Hepatocyte (in vitro differentiated cells): ENCODE measurements at regions not wholly inside any gene's neighbourhood (a gene's known extent, or its start where the extent isn't known, plus 50 kb on each side); places are given as distances from the start of the nearest gene placed in this dataset.

Source experiments
- DNase-seq: peaks from one replicate; pipeline ENCODE4 v3.0.0-alpha.2; 2016; ENCODE audit warnings: low spot score
- H2AFZ ChIP-seq: fragments of 200-600 bp; sonication (generic); 2 replicates; pipeline ENCODE4 v1.6.0; 2016; ENCODE audit warnings: antibody characterized with exemption, mild to moderate bottlenecking
- H3K27ac ChIP-seq: fragments of 200-600 bp; sonication (generic); 2 replicates; pipeline ENCODE4 v1.5.1; 2016; ENCODE audit warnings: mild to moderate bottlenecking
- H3K27me3 ChIP-seq: fragments of 200-600 bp; sonication (generic); 2 replicates; pipeline ENCODE4 v1.6.1; 2016
- H3K36me3 ChIP-seq: fragments of 200-600 bp; sonication (generic); replicated peaks from 2 replicates; pipeline ENCODE4 v1.5.1; 2016; ENCODE audit warnings: low read depth; ENCODE audit not compliant: insufficient read depth
- H3K4me1 ChIP-seq: fragments of 200-600 bp; sonication (generic); 2 replicates; pipeline ENCODE4 v1.5.1; 2016; ENCODE audit warnings: mild to moderate bottlenecking, moderate library complexity; ENCODE audit not compliant: insufficient read depth
- H3K4me2 ChIP-seq: fragments of 200-600 bp; sonication (generic); 2 replicates; pipeline ENCODE4 v1.6.0; 2016
- H3K4me3 ChIP-seq: fragments of 200-600 bp; sonication (generic); 2 replicates; pipeline ENCODE4 v1.5.1; 2016; ENCODE audit warnings: mild to moderate bottlenecking
- H3K79me2 ChIP-seq: fragments of 200-600 bp; sonication (generic); 2 replicates; pipeline ENCODE4 v1.6.0; 2017; ENCODE audit warnings: mild to moderate bottlenecking
- H3K9me2 ChIP-seq: fragments of 200-600 bp; sonication (generic); replicated peaks from 2 replicates; pipeline ENCODE4 v1.6.0; 2017; ENCODE audit warnings: mild to moderate bottlenecking; ENCODE audit not compliant: insufficient read depth
- H3K9me3 ChIP-seq: fragments of 200-600 bp; sonication (generic); 2 replicates; pipeline ENCODE4 v1.5.1; 2016; ENCODE audit warnings: low read depth, mild to moderate bottlenecking
- H4K20me1 ChIP-seq: fragments of 200-600 bp; sonication (generic); 2 replicates; pipeline ENCODE4 v1.6.0; 2016; ENCODE audit warnings: mild to moderate bottlenecking; ENCODE audit not compliant: insufficient read depth, poor library complexity, severe bottlenecking
- EZH2 ChIP-seq: fragments of 200-600 bp; sonication (generic); IDR thresholded peaks from 2 replicates; pipeline ENCODE4 v1.6.1; 2016; ENCODE audit warnings: antibody characterized with exemption, mild to moderate bottlenecking, borderline replicate concordance
- EZH2phosphoT487 ChIP-seq: fragments of 200-600 bp; sonication (generic); IDR thresholded peaks from one replicate; pipeline ENCODE4 v1.6.1; 2018; ENCODE audit warnings: antibody characterized with exemption, mild to moderate bottlenecking, low read depth, moderate library complexity; ENCODE audit not compliant: unreplicated experiment, severe bottlenecking
- WGBS: methylation state at CpG from one replicate; pipeline ENCODE4 v1.1.6; 2016; ENCODE audit warnings: low lambda C conversion rate; ENCODE audit errors: missing lambda C conversion rate; 5-methylcytosine and 5-hydroxymethylcytosine counted together
- TF ChIP-seq, protein P1 (sequence below): fragments of 200-600 bp; sonication (generic); IDR thresholded peaks from 2 replicates; pipeline ENCODE4 v1.5.1; 2016; ENCODE audit warnings: antibody characterized with exemption, mild to moderate bottlenecking; ENCODE audit not compliant: poor library complexity

DNA sequence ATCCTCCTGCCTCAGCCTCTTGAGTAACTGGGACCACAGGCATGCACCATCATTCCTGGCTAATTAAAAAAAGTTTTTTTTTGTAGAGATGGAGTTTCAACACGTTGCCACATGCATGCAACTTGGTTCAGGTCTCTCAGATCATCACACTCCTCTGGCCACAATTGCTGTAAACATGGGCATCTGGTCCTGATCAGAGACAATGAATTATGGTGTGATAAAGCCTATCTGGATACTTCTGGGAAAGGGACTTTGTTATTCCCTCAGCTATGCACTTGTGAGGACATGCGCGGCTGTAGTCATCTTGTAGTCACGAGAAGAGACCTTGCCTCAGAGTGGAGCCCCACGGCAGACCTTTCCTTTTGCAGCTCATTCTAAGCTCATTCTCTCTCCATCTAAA, 210.9 kb upstream of the ZFP64 start:
- Histone ChIP-seq H4K20me1 (no peaks in the 10 kb centered on the region), H3K4me1 (no peaks in the 10 kb centered on the region), H3K36me3 (no peaks in the 10 kb centered on the region), H3K79me2 (no peaks in the 10 kb centered on the region), H2AFZ (no peak overlapping the region), H3K9me2 (no peaks in the 10 kb centered on the region), H3K4me3 (no peak overlapping the region), H3K9me3 (no peaks in the 10 kb centered on the region), H3K27me3 (no peaks in the 10 kb centered on the region), H3K27ac (no peak overlapping the region), H3K4me2 (no peak overlapping the region)
- DNase-seq: no peak
- WGBS: 73% methylated on average over 5 of the region's 5 CpGs
- no peak for TF ChIP-seq EZH2
- TF ChIP-seq, protein P1, sequence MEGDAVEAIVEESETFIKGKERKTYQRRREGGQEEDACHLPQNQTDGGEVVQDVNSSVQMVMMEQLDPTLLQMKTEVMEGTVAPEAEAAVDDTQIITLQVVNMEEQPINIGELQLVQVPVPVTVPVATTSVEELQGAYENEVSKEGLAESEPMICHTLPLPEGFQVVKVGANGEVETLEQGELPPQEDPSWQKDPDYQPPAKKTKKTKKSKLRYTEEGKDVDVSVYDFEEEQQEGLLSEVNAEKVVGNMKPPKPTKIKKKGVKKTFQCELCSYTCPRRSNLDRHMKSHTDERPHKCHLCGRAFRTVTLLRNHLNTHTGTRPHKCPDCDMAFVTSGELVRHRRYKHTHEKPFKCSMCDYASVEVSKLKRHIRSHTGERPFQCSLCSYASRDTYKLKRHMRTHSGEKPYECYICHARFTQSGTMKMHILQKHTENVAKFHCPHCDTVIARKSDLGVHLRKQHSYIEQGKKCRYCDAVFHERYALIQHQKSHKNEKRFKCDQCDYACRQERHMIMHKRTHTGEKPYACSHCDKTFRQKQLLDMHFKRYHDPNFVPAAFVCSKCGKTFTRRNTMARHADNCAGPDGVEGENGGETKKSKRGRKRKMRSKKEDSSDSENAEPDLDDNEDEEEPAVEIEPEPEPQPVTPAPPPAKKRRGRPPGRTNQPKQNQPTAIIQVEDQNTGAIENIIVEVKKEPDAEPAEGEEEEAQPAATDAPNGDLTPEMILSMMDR: no peak

DNA sequence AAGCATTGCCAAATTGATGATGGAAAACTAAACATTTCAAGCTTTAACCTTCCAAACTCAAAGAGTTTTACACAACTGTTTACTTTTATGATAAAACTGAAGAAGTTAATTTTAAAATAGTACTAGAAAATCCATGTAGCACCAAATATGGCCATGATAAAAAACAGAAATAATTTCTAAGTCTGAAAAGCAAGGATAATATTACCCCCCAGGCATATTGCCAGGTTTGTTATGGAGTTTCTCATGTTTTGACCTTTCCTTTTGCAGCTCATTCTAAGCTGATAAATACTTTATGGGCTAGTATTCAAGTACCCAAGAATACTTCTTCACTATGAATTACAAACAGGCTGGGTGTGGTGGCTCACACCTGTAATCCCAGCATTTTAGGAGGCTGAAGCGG, 209.9 kb upstream of the ZFP64 start:
- no peaks in the 10 kb centered on the region for H4K20me1 ChIP-seq
- H3K27ac ChIP-seq: no peak overlapping the region
- WGBS: 95% methylated on average over 1 of the region's 1 CpG
- H3K4me1 ChIP-seq: no peaks in the 10 kb centered on the region
- no peaks in the 10 kb centered on the region for H3K27me3 ChIP-seq
- DNase-seq: no peak
- H3K4me2 ChIP-seq: no peak overlapping the region
- no peak overlapping the region for H3K4me3 ChIP-seq
- no peaks in the 10 kb centered on the region for H3K79me2 ChIP-seq
- TF ChIP-seq, protein P1: no peak
- TF ChIP-seq EZH2 (no peak), EZH2phosphoT487 (no peak)
- H3K36me3 ChIP-seq: no peaks in the 10 kb centered on the region
- H3K9me2 ChIP-seq: no peaks in the 10 kb centered on the region
- no peaks in the 10 kb centered on the region for H3K9me3 ChIP-seq
- H2AFZ ChIP-seq: no peak overlapping the region

DNA sequence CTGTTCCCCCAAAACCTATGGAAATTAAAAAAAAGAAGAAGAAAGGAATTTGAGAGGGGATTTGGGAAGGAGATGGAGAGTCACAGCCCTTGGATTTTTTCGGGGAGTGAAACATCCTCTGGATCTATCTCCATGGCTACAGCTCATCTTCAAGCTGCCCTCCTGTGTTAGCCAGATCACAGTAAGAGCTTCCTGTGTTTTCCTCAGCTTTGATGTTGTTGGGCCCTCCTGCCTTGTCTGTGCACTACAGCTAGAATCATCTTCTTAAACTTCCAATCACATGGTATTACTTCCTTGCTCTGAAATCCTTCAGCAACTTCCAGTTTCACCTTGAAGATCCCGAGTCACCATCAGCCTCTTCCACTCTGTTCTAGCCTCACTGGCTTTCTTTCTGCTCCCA, 207.8 kb upstream of the ZFP64 start:
- H3K27me3 ChIP-seq: no peaks in the 10 kb centered on the region
- 84% methylated on average over 2 of the region's 2 CpGs for WGBS
- H3K79me2 ChIP-seq: no peaks in the 10 kb centered on the region
- H3K36me3 ChIP-seq: no peaks in the 10 kb centered on the region
- H2AFZ ChIP-seq: no peak overlapping the region
- no peak overlapping the region for H3K4me3 ChIP-seq
- H3K27ac ChIP-seq: no peak overlapping the region
- H3K4me2 ChIP-seq: no peak overlapping the region
- H3K9me2 ChIP-seq: no peaks in the 10 kb centered on the region
- no peaks in the 10 kb centered on the region for H3K4me1 ChIP-seq
- no peak for TF ChIP-seq EZH2
- TF ChIP-seq, protein P1: no peak
- no peak for TF ChIP-seq EZH2phosphoT487
- no peak for DNase-seq
- no peaks in the 10 kb centered on the region for H4K20me1 ChIP-seq
- H3K9me3 ChIP-seq: no peaks in the 10 kb centered on the region

DNA sequence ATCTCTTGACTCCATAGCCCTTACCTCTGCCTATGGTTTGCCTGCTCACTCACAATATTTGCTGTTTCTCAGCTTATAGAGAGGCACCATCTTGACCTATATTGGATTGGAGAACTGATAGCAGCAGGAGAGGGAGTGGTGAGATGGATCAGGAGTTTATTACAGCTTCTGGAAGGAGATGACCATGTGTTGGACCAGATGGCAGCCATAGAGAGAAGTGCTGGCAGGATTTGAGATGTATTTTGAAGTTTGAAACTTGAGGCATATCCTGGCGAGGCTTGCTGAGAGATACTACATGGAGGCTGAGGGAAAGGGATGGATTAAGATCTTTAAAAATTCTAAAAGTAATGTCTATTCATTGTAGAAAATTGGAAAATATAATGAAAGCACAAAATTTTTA, 198.0 kb upstream of the ZFP64 start:
- no peaks in the 10 kb centered on the region for H3K4me1 ChIP-seq
- no peak overlapping the region for H3K4me3 ChIP-seq
- WGBS: 96% methylated on average over 1 of the region's 1 CpG
- H3K27ac ChIP-seq: no peak overlapping the region
- H3K27me3 ChIP-seq: no peaks in the 10 kb centered on the region
- no peaks in the 10 kb centered on the region for H4K20me1 ChIP-seq
- H3K9me3 ChIP-seq: no peaks in the 10 kb centered on the region
- H3K36me3 ChIP-seq: no peaks in the 10 kb centered on the region
- no peak for DNase-seq
- TF ChIP-seq, protein P1: no peak
- TF ChIP-seq EZH2phosphoT487: no peak
- TF ChIP-seq EZH2: no peak
- no peak overlapping the region for H2AFZ ChIP-seq
- H3K9me2 ChIP-seq: no peaks in the 10 kb centered on the region
- H3K4me2 ChIP-seq: no peak overlapping the region
- H3K79me2 ChIP-seq: no peaks in the 10 kb centered on the region
